ENCODE measurements at regions not wholly inside any gene's neighbourhood (a gene's known extent, or its start where the extent isn't known, plus 50 kb on each side); places are given as distances from the start of the nearest gene placed in this dataset.
"Not testable (repeated sequence)": the region's sequence is repeated elsewhere in the genome, so short reads cannot be mapped to it uniquely, and the experiment has no call there.

DNA sequence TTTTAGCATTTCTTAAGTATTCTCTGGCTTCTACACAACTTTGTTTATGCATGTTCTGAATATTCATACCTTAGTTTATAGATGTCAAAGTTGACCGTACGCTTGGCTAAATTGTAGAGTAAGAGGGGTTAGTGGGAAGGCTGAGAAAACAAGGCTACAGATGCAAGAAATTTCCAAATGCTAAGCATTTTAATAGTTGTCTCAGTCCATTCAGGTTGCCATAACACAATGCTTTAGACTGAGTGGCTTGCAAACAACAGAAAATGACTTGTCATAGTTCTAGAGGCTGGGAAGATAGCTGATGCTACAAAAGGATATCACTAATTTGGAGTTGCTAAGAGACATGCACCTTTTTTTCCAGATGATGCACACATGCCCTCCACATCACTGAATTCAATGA lies 53.0 kb upstream of the C1QTNF3 start:
- H3K4me3 ChIP-seq (replicated peaks; ENCODE audit: low read depth, low read length); DNase-seq (ENCODE audit: low read depth): not testable (repeated sequence)

DNA sequence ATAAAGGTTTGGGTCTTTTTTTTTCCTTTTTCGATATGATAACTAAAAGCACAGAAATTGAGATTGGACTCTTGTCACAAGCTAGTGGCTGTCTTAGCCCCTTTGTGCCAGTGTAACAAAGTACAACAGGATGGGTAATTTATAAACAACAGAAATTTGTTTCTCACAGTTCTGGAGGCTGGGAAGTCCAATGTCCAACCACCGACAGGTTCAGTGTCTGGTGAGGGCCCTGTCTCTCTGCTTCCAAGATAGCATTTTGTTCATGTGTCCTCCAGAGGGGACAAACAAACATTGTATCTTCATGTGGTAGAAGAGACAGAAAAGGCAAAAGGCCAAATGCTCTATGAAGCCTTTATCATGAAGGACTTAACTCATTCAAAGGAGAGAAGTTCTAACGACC lies 56.9 kb upstream of the C1QTNF3 start:
- H3K4me3 ChIP-seq (replicated peaks; ENCODE audit: low read depth, low read length); DNase-seq (ENCODE audit: low read depth): not testable (repeated sequence)

DNA sequence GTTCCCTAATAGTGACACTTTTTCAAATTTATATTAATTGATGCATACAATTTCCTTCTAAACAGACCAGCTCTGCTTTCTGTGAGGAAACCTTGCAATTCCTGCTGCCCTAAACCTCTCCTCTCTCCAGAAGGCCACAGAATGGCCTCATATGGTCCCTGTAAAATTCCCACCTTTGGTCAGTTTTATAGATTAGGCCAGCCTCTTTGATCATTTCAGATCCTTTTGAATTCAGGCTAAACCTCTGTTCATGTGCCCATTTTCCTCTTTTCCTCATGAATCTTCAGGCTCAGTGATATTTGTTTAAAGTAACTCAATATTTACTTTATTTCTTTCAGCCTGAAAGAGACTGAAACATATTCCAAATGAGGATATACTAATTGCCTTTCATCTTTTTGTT lies 58.6 kb upstream of the C1QTNF3 start:
- not testable (repeated sequence) for H3K4me3 ChIP-seq (replicated peaks; ENCODE audit: low read depth, low read length); DNase-seq (ENCODE audit: low read depth)

DNA sequence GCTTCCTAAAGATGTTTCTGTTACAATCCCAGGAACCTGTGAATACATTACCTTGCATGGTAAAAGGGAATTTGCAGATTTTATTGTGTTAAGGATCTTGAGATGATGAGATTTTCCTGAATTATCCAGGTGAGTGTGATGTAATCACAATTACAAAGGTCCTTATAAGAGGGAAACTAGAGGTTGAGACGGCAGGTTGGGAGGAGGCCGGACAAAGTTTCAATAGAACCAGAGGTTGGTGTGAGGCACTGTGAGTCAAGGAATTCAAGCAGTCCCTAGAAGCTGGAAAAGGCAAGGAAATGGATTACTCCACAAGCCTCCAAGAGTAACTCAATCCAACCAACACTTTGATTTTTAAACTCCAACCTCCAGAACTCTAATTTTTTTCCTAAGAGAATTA lies 65.9 kb upstream of the C1QTNF3 start:
- not testable (repeated sequence) for DNase-seq (ENCODE audit: low read depth)

DNA sequence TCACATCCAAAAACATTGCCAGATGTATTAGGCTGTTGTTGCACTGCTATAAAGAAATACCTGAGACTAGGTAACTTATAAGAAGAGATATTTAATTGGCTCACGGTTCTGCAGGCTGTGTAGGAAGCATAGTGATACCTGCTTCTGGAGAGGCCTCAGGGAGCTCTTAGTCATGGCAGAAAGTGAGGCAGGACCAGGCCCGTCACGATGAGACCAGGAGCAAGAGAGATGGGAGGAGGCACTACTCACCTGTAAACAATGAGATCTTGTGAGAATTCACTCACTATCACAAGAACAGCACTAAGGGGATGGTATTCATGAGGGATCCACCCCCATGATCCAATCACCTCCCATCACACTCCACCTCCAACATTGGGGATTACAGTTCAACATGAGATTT lies 81.3 kb upstream of the C1QTNF3 start:
- not testable (repeated sequence) for DNase-seq (ENCODE audit: low read depth)

More for the DNA sequence above, 65.9 kb upstream of the C1QTNF3 start:
- H3K4me3 ChIP-seq (replicated peaks; ENCODE audit: low read depth, low read length): not testable (repeated sequence)

DNA sequence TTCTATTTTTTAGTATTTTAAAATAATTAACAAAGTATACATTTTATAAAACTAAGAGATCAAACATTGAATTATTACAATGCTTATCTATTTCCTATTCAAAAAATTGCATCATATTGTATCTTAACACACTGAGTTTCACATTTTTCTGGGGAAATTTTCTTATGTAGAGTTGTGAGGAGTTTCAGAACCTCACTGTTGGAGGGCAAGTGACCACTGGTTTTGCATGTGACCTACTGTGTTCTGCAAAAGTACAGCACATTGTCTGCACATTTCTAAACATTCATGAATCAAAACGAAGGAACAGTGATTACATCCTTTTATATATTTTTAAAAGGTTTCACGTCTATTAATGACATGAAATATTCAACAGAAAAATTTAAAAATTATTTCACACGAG lies 82.3 kb upstream of the C1QTNF3 start:
- H3K4me3 ChIP-seq (replicated peaks; ENCODE audit: low read depth, low read length); DNase-seq (ENCODE audit: low read depth): not testable (repeated sequence)

More for the DNA sequence above, 81.3 kb upstream of the C1QTNF3 start:
- not testable (repeated sequence) for H3K4me3 ChIP-seq (replicated peaks; ENCODE audit: low read depth, low read length)

DNA sequence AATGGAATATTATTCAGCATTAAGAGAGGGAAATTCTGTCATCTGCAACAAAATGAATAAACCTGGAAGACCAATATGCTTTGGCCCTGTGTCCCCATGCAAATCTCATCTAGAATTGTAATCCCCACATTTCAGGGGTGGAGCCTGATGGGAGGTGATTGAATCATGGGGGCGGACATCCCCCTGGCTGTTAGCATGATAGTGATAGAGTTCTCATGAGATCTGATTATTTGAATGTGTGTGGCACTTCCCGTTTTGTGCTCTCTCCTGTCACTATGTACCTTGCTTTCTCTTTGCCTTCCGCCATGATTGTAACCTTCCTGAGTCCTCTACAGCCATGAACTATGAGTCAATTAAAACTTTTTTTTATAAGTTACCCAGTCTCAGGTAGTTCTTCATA lies 83.7 kb upstream of the C1QTNF3 start:
- H3K4me3 ChIP-seq (replicated peaks; ENCODE audit: low read depth, low read length); DNase-seq (ENCODE audit: low read depth): not testable (repeated sequence)

DNA sequence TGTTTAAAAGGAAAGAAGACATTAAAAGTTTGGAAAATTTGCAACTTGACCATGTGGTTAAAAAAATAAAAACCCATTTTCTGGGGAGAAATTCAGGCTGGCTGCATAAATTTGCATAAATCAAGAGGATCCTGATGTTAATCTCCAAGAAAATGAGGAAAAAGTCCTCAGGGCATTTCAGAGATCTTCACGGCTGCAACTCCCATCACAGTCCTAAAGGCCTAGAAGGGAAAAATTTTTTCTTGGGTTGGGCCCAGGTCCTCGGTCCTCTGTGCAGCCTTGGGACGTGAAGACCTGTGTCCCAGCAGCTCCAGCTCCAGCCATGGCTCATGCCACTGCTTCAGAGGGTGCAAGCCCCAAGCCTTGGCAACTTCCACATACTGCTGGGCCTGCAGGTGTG lies 84.8 kb upstream of the C1QTNF3 start:
- not testable (repeated sequence) for H3K4me3 ChIP-seq (replicated peaks; ENCODE audit: low read depth, low read length); DNase-seq (ENCODE audit: low read depth)

DNA sequence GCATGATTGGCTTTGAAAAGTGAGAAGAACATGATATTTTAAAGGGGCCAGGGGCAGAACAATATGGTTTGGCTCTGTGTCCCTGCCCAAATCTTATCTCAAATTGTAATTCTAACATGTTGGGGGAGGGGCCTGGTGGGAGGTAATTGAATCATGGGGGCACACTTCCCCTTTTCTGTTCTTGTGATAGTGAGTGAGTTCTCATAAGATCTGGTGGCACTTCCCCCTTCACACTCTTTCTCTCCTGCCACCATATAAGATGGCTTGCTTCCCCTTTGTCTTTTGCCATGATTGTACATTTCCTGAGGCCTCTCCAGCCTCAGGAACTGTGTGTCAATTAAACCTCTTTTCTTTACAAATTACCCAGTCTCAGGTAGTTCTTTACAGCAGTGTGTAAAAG lies 85.9 kb upstream of the C1QTNF3 start:
- not testable (repeated sequence) for H3K4me3 ChIP-seq (replicated peaks; ENCODE audit: low read depth, low read length); DNase-seq (ENCODE audit: low read depth)

DNA sequence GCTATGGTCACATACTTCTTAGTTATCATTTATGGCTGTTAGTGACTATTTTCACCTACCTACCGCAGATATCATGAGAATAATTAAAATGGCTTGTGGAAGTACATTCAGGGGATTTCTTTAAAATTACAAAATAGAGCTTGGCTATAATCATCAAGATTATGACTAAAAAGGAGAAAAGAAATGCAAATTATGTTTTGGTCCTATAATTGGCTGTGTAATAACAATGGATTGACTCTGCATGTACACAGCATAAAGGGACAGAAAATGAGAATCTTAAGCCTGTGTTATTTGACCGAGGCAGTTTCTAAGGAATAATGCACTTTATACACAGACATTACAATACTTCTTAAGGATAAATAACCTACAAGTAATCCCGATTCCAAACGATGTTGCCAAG lies 112.0 kb upstream of the C1QTNF3 start:
- H3K4me3 ChIP-seq (replicated peaks; ENCODE audit: low read depth, low read length); DNase-seq (ENCODE audit: low read depth): not testable (repeated sequence)

DNA sequence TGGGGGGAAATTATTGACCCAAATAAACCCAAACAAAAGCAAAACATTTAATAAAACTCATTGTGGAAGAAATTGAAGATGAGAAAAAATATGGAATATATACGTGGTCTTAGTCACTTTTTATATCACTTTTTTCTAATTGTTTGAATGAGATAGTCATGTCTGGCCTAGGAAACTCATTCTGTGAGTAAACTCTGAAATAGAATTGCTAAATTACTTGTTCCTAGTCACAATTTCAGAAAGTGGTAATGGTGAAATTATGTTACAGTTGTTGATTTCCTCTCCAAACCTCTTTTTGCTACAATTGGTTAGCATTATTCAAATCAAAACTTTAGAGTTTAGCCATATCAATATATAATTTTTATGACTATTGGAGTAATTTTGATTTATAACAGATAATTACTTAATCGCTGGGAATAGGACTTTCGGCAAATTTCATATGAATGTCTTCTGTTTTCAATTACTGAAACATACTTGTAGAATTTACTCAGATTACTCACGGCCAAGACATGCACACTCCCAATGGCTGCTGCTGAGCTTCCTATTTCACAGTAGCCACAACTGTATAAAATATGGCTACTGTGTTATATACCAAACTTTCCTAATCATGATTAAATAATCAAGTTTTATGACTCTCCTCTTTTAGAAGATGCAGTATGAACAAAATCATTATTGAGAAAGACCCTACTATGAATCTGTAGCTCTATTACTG lies 113.8 kb upstream of the C1QTNF3 start:
- not testable (repeated sequence) for DNase-seq (ENCODE audit: low read depth); H3K4me3 ChIP-seq (replicated peaks; ENCODE audit: low read depth, low read length)

DNA sequence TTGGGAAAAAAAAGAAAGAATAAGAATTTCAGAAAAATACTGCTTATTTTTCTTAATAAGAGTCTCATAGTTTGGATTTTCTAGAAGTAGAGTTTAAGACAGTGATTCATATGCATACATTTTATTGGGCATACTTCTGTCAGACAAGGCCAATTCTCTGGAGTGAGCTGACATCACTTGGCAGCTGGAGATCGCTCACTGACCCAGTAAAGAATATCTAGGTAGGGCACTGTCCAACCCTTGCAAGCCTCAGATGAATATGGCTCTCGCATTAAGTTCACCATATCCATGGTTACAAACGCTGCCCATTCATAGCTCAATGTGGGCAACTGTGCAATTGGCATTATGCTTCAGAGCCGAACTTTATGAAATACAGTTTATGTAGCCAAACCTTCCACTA lies 117.9 kb upstream of the C1QTNF3 start:
- not testable (repeated sequence) for DNase-seq (ENCODE audit: low read depth); H3K4me3 ChIP-seq (replicated peaks; ENCODE audit: low read depth, low read length)

DNA sequence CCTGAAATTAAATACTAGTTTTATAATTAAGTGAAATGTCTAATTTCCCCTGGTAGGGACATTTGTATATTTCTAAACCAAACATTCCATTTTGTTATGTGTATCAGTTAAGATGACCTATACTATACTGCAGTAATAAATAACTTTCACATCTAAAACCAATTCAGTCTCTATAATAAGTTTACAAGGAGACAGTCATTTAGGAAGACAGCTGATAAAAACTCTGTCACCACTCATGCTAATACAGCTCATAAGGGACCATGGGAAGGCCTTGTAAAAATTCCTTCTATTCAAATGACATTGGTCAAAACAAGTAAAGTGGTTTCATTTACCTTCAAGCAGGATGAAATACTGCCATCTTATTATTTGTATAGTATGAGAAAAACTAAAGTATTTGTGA lies 128.4 kb upstream of the C1QTNF3 start:
- not testable (repeated sequence) for H3K4me3 ChIP-seq (replicated peaks; ENCODE audit: low read depth, low read length); DNase-seq (ENCODE audit: low read depth)

DNA sequence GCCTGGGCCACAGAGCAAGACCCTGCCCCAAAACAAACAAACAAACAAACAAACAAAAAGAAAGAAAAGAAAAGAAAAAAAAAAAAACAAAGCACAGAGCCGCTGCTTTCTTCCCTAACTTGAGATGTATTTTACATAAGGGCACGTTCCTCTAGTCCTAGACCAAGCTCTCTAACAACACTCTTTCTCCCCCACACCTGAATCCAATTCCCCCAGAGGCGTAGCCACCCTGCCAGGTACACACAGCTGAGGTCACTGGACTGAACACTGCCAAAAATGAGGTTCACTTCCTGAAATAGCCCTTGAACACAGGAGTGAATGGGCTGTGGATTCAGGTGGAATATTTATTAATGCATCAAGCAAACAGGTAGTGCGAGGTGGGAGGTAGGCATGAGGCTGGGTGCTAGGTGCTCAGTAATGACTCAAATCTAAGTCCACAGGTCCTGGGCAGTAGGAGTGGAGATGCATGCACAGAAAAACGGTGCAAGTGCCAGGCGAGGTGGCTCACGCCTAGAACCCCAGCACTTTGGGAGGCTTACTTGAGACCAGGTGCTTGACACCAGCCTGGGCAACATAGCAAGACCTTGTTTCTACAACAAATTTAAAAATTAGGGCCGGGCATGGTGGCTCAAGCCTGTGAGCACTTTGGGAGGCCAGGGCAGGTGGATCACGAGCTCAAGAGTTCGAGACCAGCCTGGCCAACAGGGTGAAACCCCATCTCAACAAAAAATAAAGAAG lies 136.6 kb upstream of the C1QTNF3 start:
- DNase-seq (ENCODE audit: low read depth): not testable (repeated sequence)

DNA sequence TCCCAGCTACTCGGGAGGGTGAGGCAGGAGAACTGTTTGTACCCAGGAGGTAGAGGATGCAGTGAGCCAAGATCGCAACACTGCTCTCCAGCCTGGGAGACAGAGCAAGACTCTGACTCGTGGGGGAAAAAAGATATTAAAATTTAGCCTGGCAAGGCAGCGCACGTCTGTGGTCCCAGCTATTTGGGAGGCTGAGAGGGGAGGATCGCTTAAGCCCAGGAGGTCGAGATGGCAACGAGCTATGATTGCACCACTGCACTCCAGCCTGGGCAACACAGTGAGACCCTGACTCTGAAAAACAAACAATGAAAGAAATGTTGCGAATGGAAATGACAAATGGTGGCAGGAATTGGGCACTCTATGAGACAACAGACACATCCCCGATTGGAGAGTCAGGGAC lies 137.2 kb upstream of the C1QTNF3 start:
- not testable (repeated sequence) for H3K4me3 ChIP-seq (replicated peaks; ENCODE audit: low read depth, low read length); DNase-seq (ENCODE audit: low read depth)

More for the DNA sequence above, 136.6 kb upstream of the C1QTNF3 start:
- not testable (repeated sequence) for H3K4me3 ChIP-seq (replicated peaks; ENCODE audit: low read depth, low read length)

DNA sequence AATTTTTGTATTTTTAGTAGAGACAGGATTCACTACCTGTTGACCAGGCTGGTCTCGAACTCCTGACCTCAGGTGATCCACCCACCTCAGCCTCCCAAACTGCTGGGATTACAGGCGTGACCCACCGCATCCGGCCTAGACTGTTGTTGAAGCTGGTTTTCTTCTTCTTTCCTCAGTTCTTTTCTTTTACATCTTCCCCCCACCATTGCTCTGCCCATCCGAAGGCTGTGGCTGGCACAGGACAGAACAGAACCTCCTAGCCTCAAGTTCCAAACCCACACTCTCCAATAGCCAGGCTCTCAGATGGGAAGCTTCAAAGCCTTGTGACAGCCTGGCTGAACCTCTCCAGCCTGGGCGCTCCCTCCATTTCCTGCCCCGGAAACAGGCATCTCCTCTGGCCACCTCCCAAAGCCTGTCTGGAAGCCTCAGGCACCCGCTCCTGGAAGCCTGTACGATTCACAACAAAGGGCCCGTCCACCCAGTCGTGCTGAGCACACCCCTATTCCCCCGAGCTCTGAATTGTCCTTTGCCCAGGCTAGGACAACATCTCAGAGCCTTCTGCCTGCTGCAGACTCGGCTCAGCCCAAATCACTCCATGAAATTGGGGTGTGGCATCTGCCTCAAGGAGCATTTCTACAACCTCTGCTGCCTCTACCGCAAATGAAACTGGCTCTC lies 138.1 kb upstream of the C1QTNF3 start:
- DNase-seq (ENCODE audit: low read depth); H3K4me3 ChIP-seq (replicated peaks; ENCODE audit: low read depth, low read length): not testable (repeated sequence)

DNA sequence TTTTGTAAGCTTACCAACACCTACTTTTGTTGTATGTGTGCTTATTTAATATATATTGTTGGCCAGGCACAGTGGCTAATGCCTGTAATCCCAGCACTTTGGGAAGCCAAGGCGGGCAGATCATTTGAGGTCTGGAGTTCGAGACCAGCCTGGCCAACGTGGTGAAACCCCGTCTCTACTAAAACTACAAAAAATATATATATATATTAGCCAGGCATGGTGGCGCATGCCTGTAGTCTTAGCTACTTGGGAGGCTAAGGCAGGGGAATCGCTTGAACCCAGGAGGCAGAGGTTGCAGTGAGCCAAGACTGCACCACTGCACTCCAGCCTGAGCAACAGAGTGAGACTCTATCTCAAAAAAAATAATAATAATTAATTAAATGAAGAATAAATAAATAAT lies 142.0 kb upstream of the C1QTNF3 start:
- H3K4me3 ChIP-seq (replicated peaks; ENCODE audit: low read depth, low read length); DNase-seq (ENCODE audit: low read depth): not testable (repeated sequence)

DNA sequence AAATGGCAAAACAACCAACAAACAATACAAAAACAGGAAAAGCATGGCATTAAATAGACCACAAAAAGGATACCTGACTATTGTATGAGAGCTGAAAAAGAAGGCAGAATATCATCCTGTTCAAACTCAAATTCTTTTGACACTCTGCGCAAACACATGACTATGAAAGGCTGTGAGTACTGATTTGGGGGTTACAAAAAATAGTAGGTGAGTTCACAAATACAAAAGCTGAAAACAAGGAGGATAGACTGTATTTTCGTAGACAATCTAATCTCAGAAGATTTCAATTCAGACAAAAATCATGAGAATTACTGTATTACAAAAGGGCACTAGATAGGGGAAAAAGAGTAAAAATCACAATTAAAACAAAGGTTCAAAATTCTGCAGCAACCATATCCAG lies 142.6 kb upstream of the C1QTNF3 start:
- H3K4me3 ChIP-seq (replicated peaks; ENCODE audit: low read depth, low read length): not testable (repeated sequence)
- peak; percentile 1 for DNase-seq (ENCODE audit: low read depth)

DNA sequence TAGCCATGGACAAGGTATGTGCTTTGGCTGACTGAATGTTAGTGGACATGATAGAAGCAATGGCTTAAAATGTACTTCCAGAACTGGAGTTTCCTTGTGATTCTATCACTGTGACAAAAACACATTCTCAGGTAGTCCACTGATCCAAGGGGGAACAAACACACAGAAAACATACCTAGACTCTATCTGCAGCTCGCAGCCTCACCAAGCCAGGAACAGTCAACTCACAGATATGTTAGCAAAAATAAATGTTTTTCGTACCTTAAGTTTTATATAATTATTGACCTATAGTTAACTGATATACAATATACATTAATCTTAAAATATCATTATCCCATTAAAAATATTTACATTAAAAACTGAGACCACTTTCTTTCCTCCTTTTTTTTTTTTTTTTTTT lies 143.1 kb upstream of the C1QTNF3 start:
- not testable (repeated sequence) for H3K4me3 ChIP-seq (replicated peaks; ENCODE audit: low read depth, low read length); DNase-seq (ENCODE audit: low read depth)

DNA sequence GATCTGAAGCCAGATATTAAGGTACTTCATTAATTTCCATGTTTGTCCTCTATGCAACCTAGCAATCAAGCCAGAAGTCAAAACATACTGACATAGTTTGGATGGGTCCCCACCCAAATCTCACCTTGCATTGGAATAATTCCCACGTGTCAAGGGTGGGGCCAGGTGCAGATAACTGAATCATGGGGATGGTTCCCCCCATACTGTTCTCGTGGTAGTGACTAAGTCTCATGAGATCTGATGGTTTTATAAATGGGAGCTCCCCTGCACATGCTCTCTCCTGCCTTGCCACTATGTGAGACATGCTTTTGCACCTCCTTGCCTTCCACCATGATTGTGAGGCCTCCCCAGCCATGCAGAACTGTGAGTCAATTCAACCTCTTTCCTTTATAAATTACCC lies 143.9 kb upstream of the C1QTNF3 start:
- not testable (repeated sequence) for H3K4me3 ChIP-seq (replicated peaks; ENCODE audit: low read depth, low read length); DNase-seq (ENCODE audit: low read depth)

All from fibroblast of pulmonary artery (primary cell).